Liver (tissue), 8 donors: ENCODE measurements at regions not wholly inside any gene's neighbourhood (a gene's known extent, or its start where the extent isn't known, plus 50 kb on each side); places are given as distances from the start of the nearest gene placed in this dataset.

Experiments used
- DNase-seq: peaks from one replicate; pipeline ENCODE4 v3.0.0-alpha.2; 2017; ENCODE audit warnings: low spot score
- H3K27ac ChIP-seq, 2 donors: one replicate each; pipeline ENCODE4 v1.7.0; 2013; ENCODE audit warnings: inconsistent platforms in 2 of 2, low read length in 2 of 2, control low read depth in 1 of 2, low read depth in 1 of 2, mild to moderate bottlenecking in 1 of 2
- H3K27me3 ChIP-seq, 4 donors: one replicate each; pipeline versions ENCODE4 v1.6.1 to v1.7.0; 2013; ENCODE audit warnings: low read length in 3 of 4, inconsistent platforms in 1 of 4, mild to moderate bottlenecking in 1 of 4, moderate library complexity in 1 of 4; ENCODE audit not compliant: control insufficient read depth in 4 of 4, insufficient read depth in 4 of 4
- H3K36me3 ChIP-seq, 4 donors: one replicate each; pipeline versions ENCODE4 v1.6.1 to v1.7.0; 2013; ENCODE audit warnings: low read length in 3 of 4, mild to moderate bottlenecking in 3 of 4, low read depth in 1 of 4, moderate library complexity in 1 of 4; ENCODE audit not compliant: control insufficient read depth in 4 of 4, insufficient read depth in 3 of 4
- H3K4me1 ChIP-seq, 4 donors: one replicate each; pipeline versions ENCODE4 v1.6.1 to v1.7.0; 2013; ENCODE audit warnings: low read length in 3 of 4, mild to moderate bottlenecking in 3 of 4, moderate library complexity in 1 of 4; ENCODE audit not compliant: control insufficient read depth in 4 of 4, insufficient read depth in 4 of 4
- H3K4me3 ChIP-seq, 3 donors: one replicate each; pipeline versions ENCODE4 v1.6.1 to v1.7.0; 2013; ENCODE audit warnings: low read length in 3 of 3, control low read depth in 1 of 3, low read depth in 1 of 3, mild to moderate bottlenecking in 1 of 3
- H3K9ac ChIP-seq, 2 donors: one replicate each; pipeline ENCODE4 v1.7.0; 2013; ENCODE audit warnings: low read length in 2 of 2, mild to moderate bottlenecking in 2 of 2, moderate library complexity in 2 of 2, control low read depth in 1 of 2, low read depth in 1 of 2
- H3K9me3 ChIP-seq, 4 donors: one replicate each; pipeline versions ENCODE4 v1.6.1 to v1.7.0; 2013; ENCODE audit warnings: low read length in 3 of 4; ENCODE audit not compliant: control insufficient read depth in 4 of 4
- ATF3 ChIP-seq: IDR thresholded peaks from 2 replicates; pipeline ENCODE4 v1.6.1; 2016; ENCODE audit warnings: antibody characterized with exemption
- CTCF ChIP-seq: fragments of 150-350 bp; IDR thresholded peaks from 2 replicates; pipeline ENCODE4 v1.5.1; 2017; ENCODE audit warnings: improper control_type of control experiment, low read depth, low read length; ENCODE audit not compliant: missing input control
- EGR1 ChIP-seq, 2 donors: IDR thresholded peaks; 2 replicates each; pipeline ENCODE4 v1.6.1; 2016 to 2018; ENCODE audit warnings: antibody characterized with exemption in 2 of 2, low read depth in 2 of 2
- FOXA2 ChIP-seq: IDR thresholded peaks from 2 replicates; pipeline ENCODE4 v1.6.1; 2016; ENCODE audit warnings: antibody characterized with exemption
- GABPA ChIP-seq, 2 donors: IDR thresholded peaks in 1 of 2; conservative IDR thresholded peaks in 1 of 2; 2 replicates each; pipeline ENCODE4 v1.6.1; 2016; ENCODE audit warnings: antibody characterized with exemption in 2 of 2, mild to moderate bottlenecking in 1 of 2, moderate library complexity in 1 of 2
- JUND ChIP-seq, 2 donors: IDR thresholded peaks; 2 replicates each; pipeline ENCODE4 v1.6.1; 2016; ENCODE audit warnings: antibody characterized with exemption in 2 of 2
- RAD21 ChIP-seq, 2 donors: IDR thresholded peaks; 2 replicates each; pipeline ENCODE4 v1.6.1; 2016; ENCODE audit warnings: antibody characterized with exemption in 2 of 2, mild to moderate bottlenecking in 2 of 2
- REST ChIP-seq: IDR thresholded peaks from 2 replicates; pipeline ENCODE4 v1.6.1; 2016; ENCODE audit warnings: antibody characterized with exemption, mild to moderate bottlenecking
- RXRA ChIP-seq, 2 donors: IDR thresholded peaks; 2 replicates each; pipeline ENCODE4 v1.6.1; 2017 to 2018; ENCODE audit warnings: antibody characterized with exemption in 2 of 2, mild to moderate bottlenecking in 1 of 2
- SP1 ChIP-seq: IDR thresholded peaks from 2 replicates; pipeline ENCODE4 v1.6.1; 2018; ENCODE audit warnings: antibody characterized with exemption, mild to moderate bottlenecking
- TAF1 ChIP-seq: conservative IDR thresholded peaks from 2 replicates; pipeline ENCODE4 v1.6.1; 2016; ENCODE audit warnings: antibody characterized with exemption, mild to moderate bottlenecking
- YY1 ChIP-seq: IDR thresholded peaks from 2 replicates; pipeline ENCODE4 v1.6.1; 2016; ENCODE audit warnings: antibody characterized with exemption, mild to moderate bottlenecking
- ZBTB33 ChIP-seq: IDR thresholded peaks from 2 replicates; pipeline ENCODE4 v1.6.1; 2016; ENCODE audit warnings: antibody characterized with exemption
- WGBS: extraction: QIAGEN DNeasy Blood & Tissue Kit; methylation state at CpG from one replicate; pipeline ENCODE4 v1.1.7; 2013; 5-methylcytosine and 5-hydroxymethylcytosine counted together
- donor health status: healthy.
- donor health status: healthy.
- donor health status: healthy.
- donor health status: healthy.
- donor health status: healthy.

GRCh38 chr3:66103729-66104128, 65.0 kb upstream of the MAGI1 start:
- DNase-seq: no peak
- WGBS: 92% methylated on average over 3 of the region's 3 CpGs
- Histone ChIP-seq H3K9me3 (no peaks in the 10 kb centered on the region), H3K27me3 (no peaks in the 10 kb centered on the region), H3K4me3 (no peak overlapping the region), H3K27ac (no peak overlapping the region), H3K36me3 (no peaks in the 10 kb centered on the region), H3K4me1 (no peaks in the 10 kb centered on the region), H3K9ac (no peak overlapping the region)
- TF ChIP-seq RXRA (IDR thresholded peaks at IDR 0.05) (no peak), GABPA (IDR thresholded peaks at IDR 0.05 in 1 of 2, conservative IDR thresholded peaks at IDR 0.05 in 1 of 2) (no peak), YY1 (no peak)

- WGBS: 73% methylated on average over 3 of the region's 3 CpGs
- no peak for DNase-seq
- TF ChIP-seq CTCF (no peak), EGR1 (IDR thresholded peaks at IDR 0.05; ENCODE audit: low read depth in 2 of 2) (no peak), YY1 (no peak), JUND (IDR thresholded peaks at IDR 0.05) (no peak), RXRA (IDR thresholded peaks at IDR 0.05) (no peak), GABPA (IDR thresholded peaks at IDR 0.05 in 1 of 2, conservative IDR thresholded peaks at IDR 0.05 in 1 of 2) (no peak), TAF1 (no peak), REST (no peak), ATF3 (no peak), SP1 (no peak), RAD21 (IDR thresholded peaks at IDR 0.05) (no peak), FOXA2 (no peak)
- no peaks in the 10 kb centered on the region for H3K36me3 ChIP-seq
- no peak overlapping the region for H3K4me3 ChIP-seq
- no peaks in the 10 kb centered on the region for H3K9me3 ChIP-seq
- H3K4me1 ChIP-seq: peaks cover 0 to 2% (median 0%) of the 10 kb centered on the region in 4 donors
- no peak overlapping the region for H3K9ac ChIP-seq
- H3K27me3 ChIP-seq: no peaks in the 10 kb centered on the region
- no peak overlapping the region for H3K27ac ChIP-seq
These were observed 63.2 kb upstream of the MAGI1 start for GRCh38 chr3:66101901-66102300.

GRCh38 chr3:66099541-66100065, 60.9 kb upstream of the MAGI1 start:
- H3K27ac ChIP-seq: no peak overlapping the region
- DNase-seq: no peak
- WGBS: 89% methylated on average over 1 of the region's 1 CpG
- H3K9ac ChIP-seq: no peak overlapping the region
- H3K9me3 ChIP-seq: no peaks in the 10 kb centered on the region
- H3K36me3 ChIP-seq: no peaks in the 10 kb centered on the region
- no peaks in the 10 kb centered on the region for H3K27me3 ChIP-seq
- no peak for TF ChIP-seq REST
- TF ChIP-seq ZBTB33: no peak
- H3K4me1 ChIP-seq: peaks cover 0 to 2% (median 0%) of the 10 kb centered on the region in 4 donors
- H3K4me3 ChIP-seq: no peak overlapping the region
